GM13976 (cell line): ENCODE measurements at regions not wholly inside any gene's neighbourhood (a gene's known extent, or its start where the extent isn't known, plus 50 kb on each side); places are given as distances from the start of the nearest gene placed in this dataset.

Source experiments
- DNase-seq: peaks from one replicate; pipeline ENCODE4 v3.0.0; 2012; ENCODE audit warnings: low spot score
- in situ Hi-C: fragments of 300-500 bp; cut with MboI; formaldehyde crosslinking; loops from one replicate; pipeline ENCODE4 v1.12.0; 2022; ENCODE audit warnings: low sequenced_read_pairs, mixed read lengths, inconsistent platforms; ENCODE audit not compliant: unreplicated experiment
- TF ChIP-seq, protein P1 (sequence below): IDR thresholded peaks from 2 replicates; pipeline ENCODE4 v1.5.1; 2012; ENCODE audit warnings: borderline replicate concordance, mild to moderate bottlenecking; ENCODE audit not compliant: insufficient read depth; ENCODE audit errors: extremely low read depth, missing control alignments, control extremely low read depth

DNA sequence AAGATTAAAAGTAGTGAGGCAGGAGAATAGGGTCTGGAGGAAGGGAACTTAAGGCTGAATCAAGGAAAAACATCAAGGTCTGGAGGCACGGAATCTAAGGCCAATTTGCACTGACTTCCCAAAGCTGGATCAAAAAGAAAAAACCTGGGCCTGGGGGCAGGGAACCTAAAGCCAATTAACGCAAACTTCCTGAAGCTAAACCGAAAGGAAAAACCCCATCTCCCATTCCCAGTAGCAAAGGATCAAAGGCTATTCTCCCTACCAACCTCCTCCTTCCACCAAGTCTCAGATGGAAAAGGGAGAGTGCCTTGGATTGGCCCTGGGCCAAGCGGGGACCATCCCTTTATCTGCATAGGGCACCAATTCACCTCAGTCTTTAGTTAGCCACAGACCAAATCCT lies 384.2 kb downstream of the GRIN2B start:
- in situ Hi-C loops = no loop called here

DNA sequence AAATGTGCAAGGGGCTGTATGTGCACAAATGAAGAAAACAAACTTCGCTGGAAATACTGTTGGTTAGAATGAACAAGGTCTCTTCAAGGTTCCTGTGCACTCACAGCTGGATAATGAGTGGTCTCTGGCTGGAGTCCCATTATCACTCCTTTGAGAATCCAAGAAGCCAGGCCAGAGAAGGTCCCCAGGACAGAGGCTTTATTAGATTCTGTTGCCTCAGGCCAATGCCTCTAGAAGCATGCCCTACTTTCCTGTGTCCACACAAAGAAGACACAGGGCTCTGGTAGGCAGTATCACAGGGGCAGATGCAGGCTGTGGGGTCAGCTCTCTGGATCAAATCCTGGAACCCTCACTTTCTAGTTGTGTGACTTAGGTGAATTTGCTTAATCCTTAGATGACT lies 384.7 kb downstream of the GRIN2B start:
- in situ Hi-C loops = no loop called here
- DNase-seq = no peak
- TF ChIP-seq, protein P1, sequence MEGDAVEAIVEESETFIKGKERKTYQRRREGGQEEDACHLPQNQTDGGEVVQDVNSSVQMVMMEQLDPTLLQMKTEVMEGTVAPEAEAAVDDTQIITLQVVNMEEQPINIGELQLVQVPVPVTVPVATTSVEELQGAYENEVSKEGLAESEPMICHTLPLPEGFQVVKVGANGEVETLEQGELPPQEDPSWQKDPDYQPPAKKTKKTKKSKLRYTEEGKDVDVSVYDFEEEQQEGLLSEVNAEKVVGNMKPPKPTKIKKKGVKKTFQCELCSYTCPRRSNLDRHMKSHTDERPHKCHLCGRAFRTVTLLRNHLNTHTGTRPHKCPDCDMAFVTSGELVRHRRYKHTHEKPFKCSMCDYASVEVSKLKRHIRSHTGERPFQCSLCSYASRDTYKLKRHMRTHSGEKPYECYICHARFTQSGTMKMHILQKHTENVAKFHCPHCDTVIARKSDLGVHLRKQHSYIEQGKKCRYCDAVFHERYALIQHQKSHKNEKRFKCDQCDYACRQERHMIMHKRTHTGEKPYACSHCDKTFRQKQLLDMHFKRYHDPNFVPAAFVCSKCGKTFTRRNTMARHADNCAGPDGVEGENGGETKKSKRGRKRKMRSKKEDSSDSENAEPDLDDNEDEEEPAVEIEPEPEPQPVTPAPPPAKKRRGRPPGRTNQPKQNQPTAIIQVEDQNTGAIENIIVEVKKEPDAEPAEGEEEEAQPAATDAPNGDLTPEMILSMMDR = no peak

More for the DNA sequence above, 384.2 kb downstream of the GRIN2B start:
- DNase-seq = no peak
- TF ChIP-seq, protein P1 = no peak

DNA sequence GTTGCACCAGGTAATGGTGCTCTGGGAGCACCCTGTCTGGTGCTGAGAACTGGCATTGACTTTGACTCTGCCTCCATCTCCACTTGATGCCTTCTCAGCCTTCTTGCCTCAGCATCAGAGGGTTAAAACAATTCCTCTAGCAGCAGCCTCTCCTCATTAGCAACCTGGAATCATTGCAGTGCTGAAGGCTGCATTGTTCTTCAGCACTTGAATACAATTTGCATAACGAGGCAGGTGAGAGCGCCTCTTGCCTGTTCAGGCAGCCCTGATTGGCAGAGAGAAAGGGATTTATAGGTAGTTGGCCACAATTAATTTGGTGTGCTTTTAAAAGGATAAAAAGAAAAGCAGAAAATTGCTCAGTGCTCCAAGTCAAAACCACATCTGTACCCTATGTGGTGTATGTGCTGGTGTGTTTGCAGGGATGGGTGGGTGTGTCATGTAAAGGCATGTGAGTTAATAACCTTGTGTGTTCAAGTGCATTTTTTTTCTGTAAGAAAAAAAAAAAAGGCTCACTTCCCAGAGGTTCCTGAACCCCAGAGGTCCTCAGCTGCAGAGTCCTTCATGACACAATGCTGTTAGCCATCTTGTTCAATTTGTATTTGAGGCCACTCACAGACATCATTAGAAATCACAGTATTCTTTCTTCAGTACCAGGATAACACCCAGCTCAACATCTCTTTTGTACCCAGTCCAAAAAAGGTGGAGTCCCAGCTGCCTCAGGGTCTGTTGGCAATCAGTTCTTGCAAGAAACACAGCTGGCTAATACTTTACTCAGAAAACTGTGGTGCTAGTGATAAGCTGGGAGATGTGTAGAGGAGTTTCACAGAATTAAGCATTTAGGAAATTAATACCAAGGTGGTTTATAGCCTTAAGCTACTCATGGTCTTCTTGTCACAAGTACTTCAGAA lies 385.6 kb downstream of the GRIN2B start:
- in situ Hi-C loops = no loop called here
- DNase-seq = no peak
- TF ChIP-seq, protein P1 = no peak

DNA sequence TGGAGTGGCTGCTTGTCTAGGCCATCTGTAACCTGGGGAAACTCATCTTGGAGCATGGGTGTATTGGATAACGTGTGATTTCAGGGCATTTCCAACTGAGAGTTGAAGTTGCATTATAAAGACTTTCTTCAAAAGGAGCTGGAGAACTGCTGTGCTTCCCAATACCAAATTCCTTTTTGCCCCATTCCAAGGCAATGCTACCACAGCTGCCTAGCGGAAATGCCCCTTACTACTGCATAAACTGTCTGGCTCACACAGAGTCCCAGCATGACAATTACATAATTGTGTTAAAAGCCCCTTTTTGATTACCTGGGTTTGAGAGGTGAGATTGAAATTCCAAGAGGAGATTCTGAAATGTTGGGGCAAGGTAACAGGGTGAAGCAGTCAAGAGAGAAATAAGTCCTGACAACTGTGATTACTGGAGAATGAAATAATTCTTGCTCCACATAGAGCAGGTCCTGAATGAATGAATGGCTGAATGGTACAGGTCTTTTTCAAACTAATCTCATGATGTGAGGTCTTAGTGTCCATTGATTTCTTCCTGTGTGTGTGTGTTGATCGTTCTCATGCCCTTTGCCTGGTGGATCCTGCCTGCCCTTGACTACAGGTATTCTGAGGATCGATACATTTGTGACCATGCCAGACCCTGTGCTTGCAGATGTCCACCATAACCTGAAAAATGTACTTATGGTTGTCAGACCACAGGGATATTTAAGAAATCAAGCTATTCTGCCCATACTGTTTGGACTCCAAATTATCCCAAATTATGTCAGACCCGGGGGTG lies 386.5 kb downstream of the GRIN2B start:
- no peak for DNase-seq
- in situ Hi-C loops = no loop called here
- TF ChIP-seq, protein P1 = no peak

DNA sequence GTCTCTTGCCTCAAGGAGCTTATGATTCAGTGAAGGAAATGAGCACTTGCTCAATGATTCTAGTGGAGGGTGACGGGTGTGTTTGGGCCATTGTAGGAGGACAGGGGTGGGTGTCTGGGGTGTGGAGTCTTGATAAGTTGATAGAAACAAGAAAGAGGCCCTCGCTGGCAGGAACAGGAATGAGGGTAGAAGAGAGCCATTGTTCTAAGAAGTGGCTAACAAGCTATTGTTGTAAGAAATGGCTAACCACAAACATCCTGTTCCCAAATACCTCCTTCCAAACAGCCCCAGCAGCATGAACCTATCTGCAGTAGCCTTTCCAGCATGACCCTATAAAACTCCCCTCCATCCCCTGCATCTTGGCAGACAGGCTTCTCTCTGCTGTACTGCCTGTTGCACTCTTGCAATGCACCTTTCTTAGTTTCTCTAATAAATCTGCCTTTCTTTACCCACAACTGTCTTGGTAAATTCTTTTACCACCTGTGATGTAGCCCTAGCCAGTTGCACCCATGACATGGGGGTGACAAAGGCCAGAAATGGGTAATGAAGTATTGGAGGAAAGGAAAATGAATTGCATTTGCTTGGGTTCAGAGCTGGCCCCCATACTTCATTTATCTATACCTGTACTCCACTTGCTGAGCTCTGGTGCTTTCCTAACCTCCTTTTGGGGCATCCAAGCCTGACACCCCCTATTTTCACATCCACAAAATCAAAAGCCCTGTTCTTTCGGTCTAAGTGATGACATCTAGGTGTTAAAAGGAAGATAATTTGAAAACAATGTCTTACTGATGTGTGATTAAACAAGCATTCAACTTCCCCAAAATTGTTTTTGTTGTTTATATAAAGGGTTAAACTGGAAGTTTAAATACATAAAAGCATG lies 389.1 kb downstream of the GRIN2B start:
- TF ChIP-seq, protein P1 = no peak
- in situ Hi-C loops = no loop called here
- DNase-seq = no peak

DNA sequence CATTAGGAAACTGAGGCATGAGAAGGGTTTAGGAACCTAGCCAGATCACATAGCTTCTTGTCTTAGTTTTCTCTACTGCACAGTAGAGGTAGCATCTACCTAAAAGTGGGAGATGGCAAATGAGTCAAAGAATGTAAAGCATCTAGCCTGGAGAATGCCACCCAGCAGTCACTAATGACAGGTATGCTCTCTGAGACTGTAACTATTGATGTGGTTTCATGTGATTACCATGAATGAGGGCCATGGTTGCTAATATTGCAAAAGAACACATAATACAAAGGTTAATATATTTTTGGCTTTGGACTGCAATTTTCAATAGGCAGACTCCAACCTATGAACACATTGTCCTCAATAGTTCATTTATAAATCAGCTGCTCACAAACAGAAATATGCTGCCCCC lies 389.9 kb downstream of the GRIN2B start:
- TF ChIP-seq, protein P1 = no peak
- in situ Hi-C loops = no loop called here
- no peak for DNase-seq
